GM13976 (cell line): ENCODE measurements at regions not wholly inside any gene's neighbourhood (a gene's known extent, or its start where the extent isn't known, plus 50 kb on each side); places are given as distances from the start of the nearest gene placed in this dataset.

ENCODE experiments used
- DNase-seq: peaks from one replicate; pipeline ENCODE4 v3.0.0; 2012; ENCODE audit warnings: low spot score
- in situ Hi-C: fragments of 300-500 bp; cut with MboI; formaldehyde crosslinking; loops from one replicate; pipeline ENCODE4 v1.12.0; 2022; ENCODE audit warnings: low sequenced_read_pairs, mixed read lengths, inconsistent platforms; ENCODE audit not compliant: unreplicated experiment
- TF ChIP-seq, protein P1 (sequence below): IDR thresholded peaks from 2 replicates; pipeline ENCODE4 v1.5.1; 2012; ENCODE audit warnings: borderline replicate concordance, mild to moderate bottlenecking; ENCODE audit not compliant: insufficient read depth; ENCODE audit errors: extremely low read depth, missing control alignments, control extremely low read depth

DNA sequence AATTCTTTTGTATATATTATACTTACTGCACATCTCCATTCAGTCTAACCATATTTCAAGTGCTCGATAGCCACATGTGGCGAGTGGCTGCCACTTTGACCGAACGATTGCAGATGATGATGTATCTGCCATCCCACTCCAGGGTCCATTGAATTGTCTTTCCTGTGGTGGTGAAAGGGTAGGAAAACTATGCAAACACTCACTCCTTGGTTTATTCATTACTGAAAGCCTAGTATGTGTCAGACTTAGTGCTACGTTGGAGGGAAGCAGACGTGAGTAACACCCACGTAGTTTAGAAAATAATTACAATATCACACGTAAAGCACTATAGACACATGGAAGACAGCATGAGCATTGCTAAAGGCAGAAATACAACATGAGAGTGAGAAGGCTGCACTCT, 353.7 kb downstream of the CSNK1G3 start:
- DNase-seq, result no peak
- TF ChIP-seq, protein P1, sequence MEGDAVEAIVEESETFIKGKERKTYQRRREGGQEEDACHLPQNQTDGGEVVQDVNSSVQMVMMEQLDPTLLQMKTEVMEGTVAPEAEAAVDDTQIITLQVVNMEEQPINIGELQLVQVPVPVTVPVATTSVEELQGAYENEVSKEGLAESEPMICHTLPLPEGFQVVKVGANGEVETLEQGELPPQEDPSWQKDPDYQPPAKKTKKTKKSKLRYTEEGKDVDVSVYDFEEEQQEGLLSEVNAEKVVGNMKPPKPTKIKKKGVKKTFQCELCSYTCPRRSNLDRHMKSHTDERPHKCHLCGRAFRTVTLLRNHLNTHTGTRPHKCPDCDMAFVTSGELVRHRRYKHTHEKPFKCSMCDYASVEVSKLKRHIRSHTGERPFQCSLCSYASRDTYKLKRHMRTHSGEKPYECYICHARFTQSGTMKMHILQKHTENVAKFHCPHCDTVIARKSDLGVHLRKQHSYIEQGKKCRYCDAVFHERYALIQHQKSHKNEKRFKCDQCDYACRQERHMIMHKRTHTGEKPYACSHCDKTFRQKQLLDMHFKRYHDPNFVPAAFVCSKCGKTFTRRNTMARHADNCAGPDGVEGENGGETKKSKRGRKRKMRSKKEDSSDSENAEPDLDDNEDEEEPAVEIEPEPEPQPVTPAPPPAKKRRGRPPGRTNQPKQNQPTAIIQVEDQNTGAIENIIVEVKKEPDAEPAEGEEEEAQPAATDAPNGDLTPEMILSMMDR, result no peak
- in situ Hi-C loops, result no loop called here

DNA sequence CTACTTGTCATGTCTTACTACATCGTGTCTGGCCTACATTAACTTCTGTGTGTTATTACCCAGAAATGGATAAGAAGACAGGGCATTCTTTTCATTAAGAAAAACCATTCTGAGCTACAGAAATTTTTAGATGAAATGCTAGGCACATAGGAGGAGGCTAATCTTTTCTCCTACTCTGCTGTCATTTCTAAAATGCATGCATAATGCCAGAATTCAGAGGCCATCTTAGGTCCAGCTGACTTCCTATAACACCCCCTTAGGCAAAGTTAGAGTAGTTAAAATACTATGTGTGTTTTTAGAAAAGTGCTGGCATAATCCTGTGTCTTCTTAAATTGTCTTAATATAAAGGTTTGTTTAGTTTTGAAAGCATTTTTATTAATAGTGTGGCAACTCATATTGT, 352.6 kb downstream of the CSNK1G3 start:
- TF ChIP-seq, protein P1, result no peak
- DNase-seq, result no peak
- in situ Hi-C loops, result no loop called here

DNA sequence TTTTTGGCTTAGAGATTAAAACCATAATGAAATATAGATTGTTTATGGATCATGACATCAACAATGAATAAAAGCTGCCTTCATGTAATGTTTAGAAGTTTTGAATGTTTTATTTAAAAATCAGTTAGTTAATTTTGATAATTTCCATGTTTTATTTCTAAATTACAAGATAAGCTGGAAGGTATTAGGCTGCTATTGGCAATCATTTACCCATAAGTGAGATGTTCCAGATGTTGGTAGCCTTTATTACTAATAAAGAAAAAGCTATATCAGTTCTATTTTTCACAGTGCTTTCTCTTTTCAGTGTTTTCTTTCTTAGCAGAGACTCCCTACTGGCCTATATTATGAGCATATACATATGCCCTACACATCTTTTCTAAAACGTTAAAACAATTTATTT, 347.0 kb downstream of the CSNK1G3 start:
- TF ChIP-seq, protein P1, result no peak
- no peak for DNase-seq
- in situ Hi-C loops, result no loop called here

DNA sequence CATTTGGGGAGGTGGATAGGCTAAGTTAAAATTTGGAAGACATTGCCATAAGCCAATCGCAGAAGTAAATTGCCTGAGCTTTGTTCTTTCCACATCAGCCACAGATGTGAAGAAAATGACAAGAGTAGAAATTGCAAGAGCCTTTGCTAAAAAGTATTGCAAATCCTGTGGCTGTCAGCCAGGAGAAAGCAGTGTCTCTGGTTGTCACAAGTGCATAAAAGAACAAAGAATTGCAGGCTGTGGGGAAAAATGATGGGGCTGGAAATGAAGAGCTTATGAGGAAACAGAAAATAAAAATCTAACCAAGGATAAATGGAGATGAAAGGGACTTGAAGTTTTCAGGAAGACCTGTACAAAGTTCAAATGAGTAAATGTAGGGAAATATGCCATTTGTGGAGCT, 344.8 kb downstream of the CSNK1G3 start:
- TF ChIP-seq, protein P1, result no peak
- in situ Hi-C loops, result no loop called here
- no peak for DNase-seq

DNA sequence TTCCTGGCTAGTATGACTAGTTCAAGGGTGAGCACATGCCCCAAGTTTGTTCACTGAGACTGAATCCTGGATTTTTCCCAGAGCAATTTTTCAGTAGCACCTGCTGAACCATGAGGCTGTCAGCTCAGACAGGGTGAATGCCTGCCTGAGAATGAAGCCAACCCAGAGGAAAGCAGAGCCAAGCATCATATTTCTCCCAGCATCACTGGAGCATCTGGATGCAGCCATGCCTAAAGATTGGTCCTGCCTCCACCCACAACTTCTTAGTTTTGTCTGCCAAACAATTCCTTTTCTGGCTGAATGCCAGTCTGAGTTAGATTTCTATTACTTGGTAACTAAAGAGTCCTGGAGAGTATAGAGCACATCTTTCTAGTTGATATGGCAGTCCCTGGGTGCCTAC, 343.6 kb downstream of the CSNK1G3 start:
- DNase-seq, result no peak
- in situ Hi-C loops, result no loop called here
- TF ChIP-seq, protein P1, result no peak

DNA sequence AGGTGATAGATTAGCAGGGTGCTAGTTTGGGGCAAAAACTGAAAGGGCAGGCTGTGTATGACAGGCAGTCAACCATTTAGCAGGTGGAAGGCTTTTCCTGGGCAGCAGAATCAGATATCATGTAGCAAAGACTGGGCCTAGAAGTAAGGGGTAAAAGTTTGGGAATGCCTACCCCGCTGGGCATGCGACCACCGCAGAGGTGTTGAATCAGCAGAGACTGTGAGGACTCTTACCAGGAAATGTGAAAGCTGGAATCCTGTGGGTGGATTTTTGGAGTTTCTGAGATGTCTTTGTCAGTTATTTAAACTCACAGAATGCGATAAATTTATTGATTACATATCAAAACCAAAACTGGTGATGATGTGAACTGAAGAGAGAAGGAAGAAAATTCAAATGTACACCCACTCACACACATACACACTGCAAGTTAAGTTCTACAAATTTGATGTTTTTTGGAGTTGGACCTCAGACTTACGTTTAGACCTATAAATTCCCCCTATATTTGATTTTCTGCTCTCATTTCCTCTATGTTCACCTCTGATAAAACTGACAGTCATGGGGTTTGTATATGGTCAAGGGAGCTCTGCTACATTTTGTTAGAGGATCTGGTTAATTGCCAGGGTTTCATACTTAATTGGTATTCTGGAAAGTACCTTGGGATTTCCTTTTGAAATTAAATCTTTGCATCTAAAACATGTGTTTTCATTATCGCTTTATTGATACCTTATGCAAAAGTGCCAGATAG, 333.6 kb downstream of the CSNK1G3 start:
- TF ChIP-seq, protein P1, result no peak
- no peak for DNase-seq
- in situ Hi-C loops, result no loop called here
